D341Med (cell line): ENCODE measurements at regions not wholly inside any gene's neighbourhood (a gene's known extent, or its start where the extent isn't known, plus 50 kb on each side); places are given as distances from the start of the nearest gene placed in this dataset.

ENCODE experiments used
- DNase-seq: peaks from one replicate; pipeline ENCODE4 v3.0.0; 2012; ENCODE audit warnings: low spot score

GRCh38 chr4:13248621-13249298, 235.4 kb downstream of the RAB28 start:
- no peak for DNase-seq

- DNase-seq: no peak
These were observed 238.0 kb downstream of the RAB28 start for GRCh38 chr4:13246107-13246506.

- no peak for DNase-seq
These were observed 239.7 kb downstream of the RAB28 start for GRCh38 chr4:13244444-13244843.

- no peak for DNase-seq
These were observed 241.0 kb downstream of the RAB28 start for GRCh38 chr4:13243152-13243551.

- no peak for DNase-seq
These were observed 244.1 kb downstream of the RAB28 start for GRCh38 chr4:13240066-13240465.

GRCh38 chr4:13238936-13239335, 245.2 kb downstream of the RAB28 start:
- no peak for DNase-seq

GRCh38 chr4:13236485-13236884, 247.7 kb downstream of the RAB28 start:
- DNase-seq: no peak

- DNase-seq: no peak
These were observed 250.4 kb downstream of the RAB28 start for GRCh38 chr4:13233755-13234154.

- DNase-seq: no peak
These were observed 264.2 kb downstream of the RAB28 start for GRCh38 chr4:13219971-13220370.

- DNase-seq: no peak
These were observed 265.7 kb downstream of the RAB28 start for GRCh38 chr4:13218326-13218958.

- DNase-seq: no peak
These were observed 268.6 kb downstream of the RAB28 start for GRCh38 chr4:13215560-13215959.

- no peak for DNase-seq
These were observed 271.2 kb downstream of the RAB28 start for GRCh38 chr4:13212936-13213335.

GRCh38 chr4:13209600-13209999, 274.5 kb downstream of the RAB28 start:
- DNase-seq: no peak

- no peak for DNase-seq
These were observed 275.5 kb downstream of the RAB28 start for GRCh38 chr4:13208558-13209193.

- DNase-seq: no peak
These were observed 276.9 kb downstream of the RAB28 start for GRCh38 chr4:13207226-13207625.

GRCh38 chr4:13203101-13203500, 281.0 kb downstream of the RAB28 start:
- DNase-seq: no peak

- DNase-seq: no peak
These were observed 281.4 kb downstream of the RAB28 start for GRCh38 chr4:13202701-13203100.

GRCh38 chr4:13201241-13201640, 282.9 kb downstream of the RAB28 start:
- DNase-seq: no peak

GRCh38 chr4:13196721-13197120, 287.4 kb downstream of the RAB28 start:
- DNase-seq: no peak

- DNase-seq: no peak
These were observed 290.5 kb downstream of the RAB28 start for GRCh38 chr4:13193662-13194061.

- DNase-seq: no peak
These were observed 293.9 kb downstream of the RAB28 start for GRCh38 chr4:13190093-13190721.

GRCh38 chr4:13184199-13184598, 299.9 kb downstream of the RAB28 start:
- DNase-seq: no peak

GRCh38 chr4:13182133-13182532, 302.0 kb downstream of the RAB28 start:
- no peak for DNase-seq
